A549 (cell line): ENCODE measurements at regions not wholly inside any gene's neighbourhood (a gene's known extent, or its start where the extent isn't known, plus 50 kb on each side); places are given as distances from the start of the nearest gene placed in this dataset.

Experiments used
- ATAC-seq, 2 experiments: fragments of 200-7000 bp in 1 of 2; fragments of >200 bp in 1 of 2; cut with Nextera tagmentation in 1 of 2; cut with Tn5 transposase in 1 of 2; 3 replicates each; pipeline versions ENCODE4 v1.8.0 to v1.9.1; 2018 to 2020; ENCODE audit warnings: mild to moderate bottlenecking in 1 of 2, moderate library complexity in 1 of 2
- CTCF ChIA-PET: fragments of 300-600 bp; sonication (Branson Sonifier 250); formaldehyde crosslinking; extraction: SDS; loops from one replicate; lab custom pipeline; 2021; ENCODE audit warnings: antibody characterized with exemption, inconsistent platforms; lab: Yijun Ruan, JAX
- POLR2A ChIA-PET: fragments of 350-600 bp; formaldehyde crosslinking; extraction: SDS; loops from one replicate; lab custom pipeline; 2021; ENCODE audit warnings: antibody characterized with exemption, inconsistent platforms; lab: Yijun Ruan, JAX
- DNase-seq, 2 experiments: peaks; one replicate each; pipeline versions ENCODE4 v3.0.0 to v3.0.0-alpha.2; 2011 to 2016; ENCODE audit warnings: low read depth in 1 of 2, low spot score in 1 of 2
- FAIRE-seq: peaks from 2 replicates; lab custom pipeline; 2011; peaks lifted over from hg19 to GRCh38; lab: Jason Lieb, UNC
- H3K27ac ChIP-seq, 2 experiments: fragments of >200 bp; sonication (Bioruptor Twin); formaldehyde crosslinking; 3 replicates each; pipeline ENCODE4 v1.5.1; 2016 to 2017
- H3K4me1 ChIP-seq: fragments of >200 bp; sonication (Bioruptor Twin); formaldehyde crosslinking; 3 replicates; pipeline ENCODE4 v1.6.1; 2016
- H3K4me2 ChIP-seq: fragments of >200 bp; sonication (Bioruptor Twin); formaldehyde crosslinking; 3 replicates; pipeline ENCODE4 v1.6.1; 2016
- H3K4me3 ChIP-seq: fragments of >200 bp; sonication (Bioruptor Twin); formaldehyde crosslinking; 3 replicates; pipeline ENCODE4 v1.5.1; 2016
- H3K9me3 ChIP-seq: fragments of >200 bp; sonication (Bioruptor Twin); formaldehyde crosslinking; 3 replicates; pipeline ENCODE4 v1.6.1; 2016
- BHLHE40 ChIP-seq: IDR thresholded peaks from 2 replicates; pipeline ENCODE4 v1.6.1; 2012; ENCODE audit warnings: low read depth, low read length, inconsistent platforms
- CHD2 ChIP-seq: fragments of 150-350 bp; IDR thresholded peaks from 2 replicates; pipeline ENCODE4 v1.6.1; 2014; ENCODE audit warnings: low read length; ENCODE audit not compliant: partially characterized antibody
- EHF ChIP-seq: fragments of 250-450 bp; sonication (Bioruptor Pico); IDR thresholded peaks from 2 replicates; pipeline ENCODE4 v1.5.0; 2020; ENCODE audit warnings: mild to moderate bottlenecking
- ESRRA ChIP-seq: fragments of 150-350 bp; IDR thresholded peaks from 2 replicates; pipeline ENCODE4 v1.6.1; 2014; ENCODE audit warnings: mild to moderate bottlenecking, low read length, borderline replicate concordance
- FOSB ChIP-seq: fragments of 250-450 bp; sonication (Bioruptor Pico); IDR thresholded peaks from 2 replicates; pipeline ENCODE4 v1.5.0; 2020; ENCODE audit warnings: mild to moderate bottlenecking, moderate library complexity
- GATA3 ChIP-seq: IDR thresholded peaks from 2 replicates; pipeline ENCODE4 v1.6.1; 2012; ENCODE audit warnings: borderline replicate concordance
- HEYL ChIP-seq: fragments of 250-450 bp; sonication (Bioruptor Pico); IDR thresholded peaks from 2 replicates; pipeline ENCODE4 v1.8.0; 2021; ENCODE audit warnings: mild to moderate bottlenecking, moderate library complexity
- JUN ChIP-seq, 2 experiments: fragments of >200 bp; sonication (Bioruptor Twin); formaldehyde crosslinking; IDR thresholded peaks; 2 replicates in 1 of 2; 3 replicates in 1 of 2; pipeline ENCODE4 v1.6.1; 2016 to 2017
- JUNB ChIP-seq: fragments of >200 bp; sonication (Bioruptor Twin); formaldehyde crosslinking; IDR thresholded peaks from 2 replicates; pipeline ENCODE4 v1.6.1; 2016
- KDM5A ChIP-seq: fragments of 200-600 bp; sonication (generic); IDR thresholded peaks from 2 replicates; pipeline ENCODE4 v1.6.1; 2016; ENCODE audit warnings: antibody characterized with exemption, mild to moderate bottlenecking
- MAFK ChIP-seq: fragments of 450-650 bp; IDR thresholded peaks from 2 replicates; pipeline ENCODE4 v1.6.1; 2014; ENCODE audit not compliant: partially characterized antibody
- MAX ChIP-seq: IDR thresholded peaks from 2 replicates; pipeline ENCODE4 v1.6.1; 2012
- NPAS2 ChIP-seq: fragments of 250-450 bp; sonication (Bioruptor Pico); IDR thresholded peaks from 2 replicates; pipeline ENCODE4 v1.8.0; 2022; ENCODE audit warnings: mild to moderate bottlenecking, moderate library complexity, borderline replicate concordance
- SMC3 ChIP-seq: fragments of >200 bp; sonication (Bioruptor Twin); formaldehyde crosslinking; IDR thresholded peaks from 3 replicates; pipeline ENCODE4 v1.6.1; 2018; ENCODE audit warnings: inconsistent platforms
- SREBF2 ChIP-seq: fragments of 450-650 bp; IDR thresholded peaks from 2 replicates; pipeline ENCODE4 v1.6.1; 2014; ENCODE audit warnings: mild to moderate bottlenecking, moderate library complexity
- TP53 ChIP-seq: fragments of 250-450 bp; sonication (Bioruptor Pico); IDR thresholded peaks from 2 replicates; pipeline ENCODE4 v1.5.0; 2021; ENCODE audit warnings: mild to moderate bottlenecking, moderate library complexity
- USF2 ChIP-seq: fragments of 450-650 bp; IDR thresholded peaks from 2 replicates; pipeline ENCODE4 v1.6.1; 2014; ENCODE audit warnings: antibody characterized with exemption
- ZFP36 ChIP-seq: fragments of 450-650 bp; IDR thresholded peaks from 2 replicates; pipeline ENCODE4 v1.6.1; 2014; ENCODE audit warnings: borderline replicate concordance; ENCODE audit not compliant: partially characterized antibody
- WGBS: methylation state at CpG from one replicate; pipeline ENCODE4 v1.1.6; 2017; ENCODE audit errors: missing lambda C conversion rate; 5-methylcytosine and 5-hydroxymethylcytosine counted together
- TF ChIP-seq, protein P1 (sequence below): IDR thresholded peaks from 2 replicates; pipeline ENCODE4 v1.6.1; 2012
- TF ChIP-seq, protein P2 (sequence below): fragments of 250-450 bp; sonication (Bioruptor Pico); IDR thresholded peaks from 2 replicates; pipeline ENCODE4 v1.5.0; 2020; ENCODE audit warnings: low read depth, mild to moderate bottlenecking, moderate library complexity

GRCh38 chr11:42273977-42274376 is 814.5 kb upstream of the LRRC4C start:
- CTCF ChIA-PET = no interaction called here
- H3K4me3 ChIP-seq = no peak overlapping the region
- TF ChIP-seq ESRRA (no peak), MAFK (peak; percentile 50), CHD2 (no peak), TP53 (CRISPR knock-in tag) (no peak), FOSB (CRISPR knock-in tag) (no peak)
- no peak for DNase-seq
- WGBS = 14% methylated on average over 6 of the region's 6 CpGs
- H3K27ac ChIP-seq = no peak overlapping the region
- FAIRE-seq = no peak
- no peaks in the 10 kb centered on the region for H3K4me1 ChIP-seq
- POLR2A ChIA-PET = no interaction called here
- no peak for ATAC-seq
- H3K4me2 ChIP-seq = no peak overlapping the region
- H3K9me3 ChIP-seq = peaks cover 7% of the 10 kb centered on the region; the same call in 1 of the 3 replicates

- ChIA-PET POLR2A (no interaction called here), CTCF (no interaction called here)
- H3K4me3 ChIP-seq = no peak overlapping the region
- ATAC-seq = no peak
- TF ChIP-seq HEYL (CRISPR knock-in tag) = no peak
- no peaks in the 10 kb centered on the region for H3K9me3 ChIP-seq
- H3K4me1 ChIP-seq = no peaks in the 10 kb centered on the region
- no peak for DNase-seq
- H3K4me2 ChIP-seq = no peak overlapping the region
- no peak for FAIRE-seq
- WGBS = 0% methylated on average over 1 of the region's 1 CpG
- H3K27ac ChIP-seq = no peak overlapping the region
Observed at GRCh38 chr11:42296910-42297309, 837.5 kb upstream of the LRRC4C start.

DNA sequence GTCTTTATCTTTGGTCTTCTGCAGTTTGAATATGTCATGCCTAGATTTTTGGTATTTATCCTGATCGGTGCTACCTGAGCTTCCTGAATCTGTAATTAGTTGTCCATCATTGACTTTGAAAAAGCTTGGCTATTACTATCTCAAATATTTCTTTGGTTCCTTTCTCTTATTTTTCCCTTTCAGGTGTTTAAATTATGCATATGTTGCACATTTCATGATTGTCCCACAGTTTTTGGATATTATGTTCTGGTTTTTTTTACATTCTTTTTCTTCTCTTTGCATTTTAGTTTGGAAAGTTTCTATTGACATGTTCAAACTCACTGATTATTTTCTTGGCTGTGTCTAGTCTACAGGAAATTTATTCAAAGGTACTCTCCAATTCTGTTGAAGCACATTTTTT is 840.3 kb upstream of the LRRC4C start:
- Histone ChIP-seq H3K9me3 (no peaks in the 10 kb centered on the region), H3K27ac (no peak overlapping the region), H3K4me3 (no peak overlapping the region), H3K4me2 (no peak overlapping the region), H3K4me1 (no peaks in the 10 kb centered on the region)
- CTCF ChIA-PET = no interaction called here
- POLR2A ChIA-PET = no interaction called here
- WGBS = 11% methylated on average over 1 of the region's 1 CpG
- ATAC-seq = no peak
- TF ChIP-seq, protein P1, sequence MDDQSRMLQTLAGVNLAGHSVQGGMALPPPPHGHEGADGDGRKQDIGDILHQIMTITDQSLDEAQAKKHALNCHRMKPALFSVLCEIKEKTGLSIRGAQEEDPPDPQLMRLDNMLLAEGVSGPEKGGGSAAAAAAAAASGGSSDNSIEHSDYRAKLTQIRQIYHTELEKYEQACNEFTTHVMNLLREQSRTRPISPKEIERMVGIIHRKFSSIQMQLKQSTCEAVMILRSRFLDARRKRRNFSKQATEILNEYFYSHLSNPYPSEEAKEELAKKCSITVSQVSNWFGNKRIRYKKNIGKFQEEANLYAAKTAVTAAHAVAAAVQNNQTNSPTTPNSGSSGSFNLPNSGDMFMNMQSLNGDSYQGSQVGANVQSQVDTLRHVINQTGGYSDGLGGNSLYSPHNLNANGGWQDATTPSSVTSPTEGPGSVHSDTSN = no peak
- TF ChIP-seq USF2 = no peak
- no peak for TF ChIP-seq KDM5A
- TF ChIP-seq NPAS2 (CRISPR knock-in tag) = no peak
- no peak for TF ChIP-seq EHF (CRISPR knock-in tag)
- TF ChIP-seq MAFK = peak; percentile 49
- no peak for TF ChIP-seq GATA3
- no peak for FAIRE-seq
- no peak for DNase-seq

- ChIA-PET CTCF (no interaction called here), POLR2A (no interaction called here)
- DNase-seq (no peak), ATAC-seq (no peak), FAIRE-seq (no peak)
- 1% methylated on average over 2 of the region's 2 CpGs for WGBS
- Histone ChIP-seq H3K4me1 (no peaks in the 10 kb centered on the region), H3K27ac (no peak overlapping the region), H3K9me3 (no peaks in the 10 kb centered on the region), H3K4me2 (no peak overlapping the region), H3K4me3 (no peak overlapping the region)
- no peak for TF ChIP-seq JUNB
- no peak for TF ChIP-seq BHLHE40
- no peak for TF ChIP-seq MAX
- no peak for TF ChIP-seq SMC3
- no peak for TF ChIP-seq MAFK
- no peak for TF ChIP-seq SREBF2
- no peak for TF ChIP-seq JUN (IDR thresholded peaks at IDR 0.05)
- no peak for TF ChIP-seq ZFP36
- no peak for TF ChIP-seq TP53 (CRISPR knock-in tag)
- TF ChIP-seq, protein P2, sequence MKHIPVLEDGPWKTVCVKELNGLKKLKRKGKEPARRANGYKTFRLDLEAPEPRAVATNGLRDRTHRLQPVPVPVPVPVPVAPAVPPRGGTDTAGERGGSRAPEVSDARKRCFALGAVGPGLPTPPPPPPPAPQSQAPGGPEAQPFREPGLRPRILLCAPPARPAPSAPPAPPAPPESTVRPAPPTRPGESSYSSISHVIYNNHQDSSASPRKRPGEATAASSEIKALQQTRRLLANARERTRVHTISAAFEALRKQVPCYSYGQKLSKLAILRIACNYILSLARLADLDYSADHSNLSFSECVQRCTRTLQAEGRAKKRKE (CRISPR knock-in tag) = no peak
Observed at GRCh38 chr11:42301777-42302176, 842.3 kb upstream of the LRRC4C start.
